ENCODE measurements at regions not wholly inside any gene's neighbourhood (a gene's known extent, or its start where the extent isn't known, plus 50 kb on each side); places are given as distances from the start of the nearest gene placed in this dataset.
"Not testable (repeated sequence)": the region's sequence is repeated elsewhere in the genome, so short reads cannot be mapped to it uniquely, and the experiment has no call there.

- no peaks in the 10 kb centered on the region for H3K36me3 ChIP-seq
- no peak overlapping the region for H3K4me3 ChIP-seq
- ATAC-seq (ENCODE audit: low FRiP score in 2 of 2) (peak in 1 of 2 donors; percentile 15), DNase-seq (no peak)
- WGBS, 2 donors: 75 to 80% methylated on average over 3 to 4 of the region's 4 CpGs
- H3K4me1 ChIP-seq: peaks cover 0 to 11% (median 3%) of the 10 kb centered on the region in 4 donors
- TF ChIP-seq POLR2AphosphoS5 (IDR thresholded peaks at IDR 0.05): no peak
- no peak for TF ChIP-seq EP300 (IDR thresholded peaks at IDR 0.05)
- TF ChIP-seq, protein P1, sequence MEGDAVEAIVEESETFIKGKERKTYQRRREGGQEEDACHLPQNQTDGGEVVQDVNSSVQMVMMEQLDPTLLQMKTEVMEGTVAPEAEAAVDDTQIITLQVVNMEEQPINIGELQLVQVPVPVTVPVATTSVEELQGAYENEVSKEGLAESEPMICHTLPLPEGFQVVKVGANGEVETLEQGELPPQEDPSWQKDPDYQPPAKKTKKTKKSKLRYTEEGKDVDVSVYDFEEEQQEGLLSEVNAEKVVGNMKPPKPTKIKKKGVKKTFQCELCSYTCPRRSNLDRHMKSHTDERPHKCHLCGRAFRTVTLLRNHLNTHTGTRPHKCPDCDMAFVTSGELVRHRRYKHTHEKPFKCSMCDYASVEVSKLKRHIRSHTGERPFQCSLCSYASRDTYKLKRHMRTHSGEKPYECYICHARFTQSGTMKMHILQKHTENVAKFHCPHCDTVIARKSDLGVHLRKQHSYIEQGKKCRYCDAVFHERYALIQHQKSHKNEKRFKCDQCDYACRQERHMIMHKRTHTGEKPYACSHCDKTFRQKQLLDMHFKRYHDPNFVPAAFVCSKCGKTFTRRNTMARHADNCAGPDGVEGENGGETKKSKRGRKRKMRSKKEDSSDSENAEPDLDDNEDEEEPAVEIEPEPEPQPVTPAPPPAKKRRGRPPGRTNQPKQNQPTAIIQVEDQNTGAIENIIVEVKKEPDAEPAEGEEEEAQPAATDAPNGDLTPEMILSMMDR (IDR thresholded peaks at IDR 0.05): no peak
- TF ChIP-seq POLR2A (IDR thresholded peaks at IDR 0.05): no peak
- H3K27ac ChIP-seq: no peak overlapping the region
- no peaks in the 10 kb centered on the region for H3K27me3 ChIP-seq
- H3K9me3 ChIP-seq: no peaks in the 10 kb centered on the region
These were observed 113.5 kb upstream of the PCED1B start for GRCh38 chr12:46965880-46966279.

DNA sequence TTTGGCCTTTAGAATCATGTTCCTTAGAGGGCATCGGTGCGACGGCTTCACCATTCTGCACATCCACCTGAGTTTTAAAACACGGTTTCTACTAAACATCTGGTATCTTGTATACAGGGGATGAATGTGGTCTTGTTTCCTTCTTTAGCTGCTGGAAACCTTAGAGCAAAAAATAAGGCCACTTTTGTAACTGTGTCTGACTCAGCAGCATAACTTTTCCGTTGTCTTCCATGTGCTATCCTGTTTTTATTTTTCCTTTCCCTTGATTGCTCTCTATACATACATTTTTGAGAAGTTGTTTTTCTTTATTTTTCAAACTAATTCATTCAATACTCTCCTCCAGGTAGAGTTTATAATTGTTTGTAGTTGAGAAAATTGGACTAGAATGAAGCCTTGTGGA lies 108.8 kb upstream of the PCED1B start:
- ATAC-seq (ENCODE audit: low FRiP score in 2 of 2) (no peak), DNase-seq (no peak)
- 94 to 97% methylated on average over 5 of the region's 5 CpGs for WGBS, 2 donors
- Histone ChIP-seq H3K4me1 (no peaks in the 10 kb centered on the region), H3K27me3 (no peaks in the 10 kb centered on the region), H3K36me3 (no peaks in the 10 kb centered on the region), H3K27ac (no peak overlapping the region), H3K4me3 (no peak overlapping the region), H3K9me3 (no peaks in the 10 kb centered on the region)
- no peak for TF ChIP-seq POLR2AphosphoS5 (IDR thresholded peaks at IDR 0.05)
- TF ChIP-seq, protein P1 (IDR thresholded peaks at IDR 0.05): no peak

- not testable (repeated sequence) for H3K27me3 ChIP-seq; H3K36me3 ChIP-seq; H3K9me3 ChIP-seq; H3K27ac ChIP-seq; H3K4me1 ChIP-seq; H3K4me3 ChIP-seq; ATAC-seq (ENCODE audit: low FRiP score in 2 of 2); DNase-seq
- WGBS, 2 donors: 87 to 88% methylated on average over 3 of the region's 3 CpGs
These were observed 105.5 kb upstream of the PCED1B start for GRCh38 chr12:46973937-46974336.

GRCh38 chr12:46977871-46978375 lies 101.5 kb upstream of the PCED1B start:
- TF ChIP-seq, protein P1 (IDR thresholded peaks at IDR 0.05): no peak
- TF ChIP-seq POLR2AphosphoS5 (IDR thresholded peaks at IDR 0.05): no peak
- no peak for TF ChIP-seq POLR2A (IDR thresholded peaks at IDR 0.05)
- ATAC-seq (ENCODE audit: low FRiP score in 2 of 2) (no peak), DNase-seq (no peak)
- Histone ChIP-seq H3K27ac (no peak overlapping the region), H3K4me3 (no peak overlapping the region), H3K36me3 (no peaks in the 10 kb centered on the region), H3K4me1 (no peaks in the 10 kb centered on the region), H3K27me3 (no peaks in the 10 kb centered on the region), H3K9me3 (no peaks in the 10 kb centered on the region)
- 100% methylated on average over 1 of the region's 1 CpG for WGBS, 2 donors

- H3K36me3 ChIP-seq: no peaks in the 10 kb centered on the region
- no peak overlapping the region for H3K27ac ChIP-seq
- H3K4me1 ChIP-seq: no peaks in the 10 kb centered on the region
- no peaks in the 10 kb centered on the region for H3K9me3 ChIP-seq
- DNase-seq (no peak), ATAC-seq (ENCODE audit: low FRiP score in 2 of 2) (no peak)
- WGBS, 2 donors: 78 to 83% methylated on average over 3 of the region's 3 CpGs
- no peak overlapping the region for H3K4me3 ChIP-seq
- TF ChIP-seq, protein P1 (IDR thresholded peaks at IDR 0.05): no peak
- no peak for TF ChIP-seq EP300 (IDR thresholded peaks at IDR 0.05)
- TF ChIP-seq POLR2A (IDR thresholded peaks at IDR 0.05): no peak
- TF ChIP-seq POLR2AphosphoS5 (IDR thresholded peaks at IDR 0.05): no peak
- H3K27me3 ChIP-seq: no peaks in the 10 kb centered on the region
These were observed 97.8 kb upstream of the PCED1B start for GRCh38 chr12:46981622-46982021.
